Endothelial cell of umbilical vein (primary cell): ENCODE measurements at regions not wholly inside any gene's neighbourhood (a gene's known extent, or its start where the extent isn't known, plus 50 kb on each side); places are given as distances from the start of the nearest gene placed in this dataset.

Source experiments
- CTCF ChIP-seq, 2 donors: IDR thresholded peaks; 1 replicate in 1 of 2; 2 replicates in 1 of 2; pipeline ENCODE4 v1.5.1; 2011; ENCODE audit warnings: low read length in 2 of 2, mild to moderate bottlenecking in 2 of 2, moderate library complexity in 2 of 2, control low read depth in 1 of 2, inconsistent platforms in 1 of 2, low read depth in 1 of 2; ENCODE audit not compliant: insufficient read depth in 1 of 2; ENCODE audit errors: extremely low read depth in 1 of 2
- EZH2 ChIP-seq: IDR thresholded peaks from 2 replicates; pipeline ENCODE4 v1.6.1; 2012; ENCODE audit warnings: borderline replicate concordance, low read depth, mild to moderate bottlenecking, moderate library complexity, low read length, inconsistent platforms; ENCODE audit not compliant: severe bottlenecking
- POLR2A ChIP-seq: IDR thresholded peaks from 2 replicates; pipeline ENCODE4 v1.6.1; 2012; ENCODE audit warnings: low read depth, mild to moderate bottlenecking, control low read depth, low read length
- POLR2AphosphoS5 ChIP-seq: IDR thresholded peaks from 2 replicates; pipeline ENCODE4 v1.6.1; 2012; ENCODE audit warnings: low read depth, mild to moderate bottlenecking, control low read depth, low read length, moderate library complexity; ENCODE audit not compliant: insufficient read depth

GRCh38 chr2:33709951-33710350 is 110.9 kb upstream of the FAM98A start:
- TF ChIP-seq CTCF (IDR thresholded peaks at IDR 0.05; ENCODE audit: extremely low read depth in 1 of 2, insufficient read depth in 1 of 2, low read depth in 1 of 2, low read length in 2 of 2) (no peak), POLR2A (no peak), EZH2 (no peak), POLR2AphosphoS5 (no peak)
